Mesenchymal stem cell (in vitro differentiated cells and primary cell): ENCODE measurements at regions not wholly inside any gene's neighbourhood (a gene's known extent, or its start where the extent isn't known, plus 50 kb on each side); places are given as distances from the start of the nearest gene placed in this dataset.

Source experiments
- DNase-seq: peaks from one replicate; pipeline ENCODE4 v3.0.0-alpha.2; 2013
- H2AFZ ChIP-seq: one replicate; pipeline ENCODE4 v1.6.1; 2013; ENCODE audit warnings: low read depth, mild to moderate bottlenecking, control low read depth, inconsistent platforms, low read length, moderate library complexity
- H2AK5ac ChIP-seq: 2 replicates; pipeline ENCODE4 v1.6.1; 2013; ENCODE audit warnings: low read length, moderate library complexity, mild to moderate bottlenecking, inconsistent platforms; ENCODE audit not compliant: severe bottlenecking
- H2BK120ac ChIP-seq: one replicate; pipeline ENCODE4 v1.6.1; 2013; ENCODE audit warnings: low read depth, mild to moderate bottlenecking, inconsistent platforms, low read length, moderate library complexity
- H2BK12ac ChIP-seq, 2 experiments: one replicate each; pipeline ENCODE4 v1.6.1; 2013; ENCODE audit warnings: inconsistent platforms in 2 of 2, low read length in 2 of 2, mild to moderate bottlenecking in 2 of 2, moderate library complexity in 2 of 2, control low read depth in 1 of 2
- H2BK15ac ChIP-seq: one replicate; pipeline ENCODE4 v1.6.1; 2013; ENCODE audit warnings: mild to moderate bottlenecking, low read depth, inconsistent platforms; ENCODE audit not compliant: poor library complexity, severe bottlenecking
- H2BK5ac ChIP-seq: 2 replicates; pipeline ENCODE4 v1.6.1; 2013; ENCODE audit warnings: low read depth, mild to moderate bottlenecking, low read length, control low read depth, inconsistent platforms; ENCODE audit not compliant: poor library complexity, severe bottlenecking
- H3K14ac ChIP-seq, 2 experiments: one replicate each; pipeline ENCODE4 v1.6.1; 2013; ENCODE audit warnings: inconsistent platforms in 2 of 2, low read length in 2 of 2, control low read depth in 1 of 2, mild to moderate bottlenecking in 1 of 2, moderate library complexity in 1 of 2
- H3K18ac ChIP-seq, 2 experiments: one replicate each; pipeline ENCODE4 v1.6.1; 2013; ENCODE audit warnings: inconsistent platforms in 2 of 2, low read length in 2 of 2, control low read depth in 1 of 2, low read depth in 1 of 2, mild to moderate bottlenecking in 1 of 2
- H3K23ac ChIP-seq, 2 experiments: one replicate each; pipeline ENCODE4 v1.6.1; 2013; ENCODE audit warnings: inconsistent platforms in 2 of 2, low read length in 2 of 2, mild to moderate bottlenecking in 2 of 2, moderate library complexity in 2 of 2, control low read depth in 1 of 2
- H3K27ac ChIP-seq: 2 replicates; pipeline ENCODE4 v1.5.1; 2013; ENCODE audit warnings: mild to moderate bottlenecking, moderate library complexity, low read length, control low read depth, inconsistent platforms; ENCODE audit not compliant: poor library complexity, severe bottlenecking
- H3K27me3 ChIP-seq, 2 experiments: 2 replicates each; pipeline versions ENCODE4 v1.6.1 to v1.7.0; 2013; ENCODE audit warnings: low read length in 2 of 2, mild to moderate bottlenecking in 2 of 2, moderate library complexity in 2 of 2, control low read depth in 1 of 2, inconsistent platforms in 1 of 2; ENCODE audit not compliant: control insufficient read depth in 1 of 2, insufficient read depth in 1 of 2
- H3K36me3 ChIP-seq, 2 experiments: 2 replicates each; pipeline versions ENCODE4 v1.6.1 to v1.7.0; 2013; ENCODE audit warnings: low read length in 2 of 2, control low read depth in 1 of 2, inconsistent platforms in 1 of 2, low read depth in 1 of 2, mild to moderate bottlenecking in 1 of 2; ENCODE audit not compliant: insufficient read depth in 2 of 2, control insufficient read depth in 1 of 2
- H3K4ac ChIP-seq, 2 experiments: one replicate each; pipeline ENCODE4 v1.6.1; 2013; ENCODE audit warnings: inconsistent platforms in 2 of 2, low read length in 2 of 2, mild to moderate bottlenecking in 2 of 2, moderate library complexity in 2 of 2, control low read depth in 1 of 2, low read depth in 1 of 2
- H3K4me1 ChIP-seq: 2 replicates; pipeline ENCODE4 v1.6.1; 2013; ENCODE audit warnings: low read depth, low read length, control low read depth; ENCODE audit not compliant: control insufficient read depth, insufficient read depth
- H3K4me2 ChIP-seq: 2 replicates; pipeline ENCODE4 v1.6.1; 2013; ENCODE audit warnings: low read length, mild to moderate bottlenecking, inconsistent platforms; ENCODE audit not compliant: poor library complexity, severe bottlenecking
- H3K4me3 ChIP-seq, 2 experiments: 2 replicates each; pipeline versions ENCODE4 v1.5.1 to v1.7.0; 2013; ENCODE audit warnings: low read length in 2 of 2, mild to moderate bottlenecking in 2 of 2, control low read depth in 1 of 2, low read depth in 1 of 2; ENCODE audit not compliant: insufficient read depth in 1 of 2
- H3K79me1 ChIP-seq: replicated peaks from 2 replicates; pipeline ENCODE4 v1.6.1; 2013; ENCODE audit warnings: mild to moderate bottlenecking, control low read depth, low read length, inconsistent platforms; ENCODE audit not compliant: poor library complexity, severe bottlenecking
- H3K9ac ChIP-seq: 2 replicates; pipeline ENCODE4 v1.7.0; 2013; ENCODE audit warnings: mild to moderate bottlenecking, low read length, moderate library complexity
- H3K9me3 ChIP-seq: 2 replicates; pipeline ENCODE4 v1.7.0; 2013; ENCODE audit warnings: mild to moderate bottlenecking, low read length; ENCODE audit not compliant: control insufficient read depth
- H4K8ac ChIP-seq: one replicate; pipeline ENCODE4 v1.6.1; 2013; ENCODE audit warnings: inconsistent platforms, mild to moderate bottlenecking, low read length, moderate library complexity
- H4K91ac ChIP-seq: one replicate; pipeline ENCODE4 v1.6.1; 2013; ENCODE audit warnings: mild to moderate bottlenecking, low read length, inconsistent platforms
- WGBS: methylation state at CpG from one replicate; pipeline ENCODE4 v1.1.7; 2013; ENCODE audit warnings: mixed read lengths; 5-methylcytosine and 5-hydroxymethylcytosine counted together

DNA sequence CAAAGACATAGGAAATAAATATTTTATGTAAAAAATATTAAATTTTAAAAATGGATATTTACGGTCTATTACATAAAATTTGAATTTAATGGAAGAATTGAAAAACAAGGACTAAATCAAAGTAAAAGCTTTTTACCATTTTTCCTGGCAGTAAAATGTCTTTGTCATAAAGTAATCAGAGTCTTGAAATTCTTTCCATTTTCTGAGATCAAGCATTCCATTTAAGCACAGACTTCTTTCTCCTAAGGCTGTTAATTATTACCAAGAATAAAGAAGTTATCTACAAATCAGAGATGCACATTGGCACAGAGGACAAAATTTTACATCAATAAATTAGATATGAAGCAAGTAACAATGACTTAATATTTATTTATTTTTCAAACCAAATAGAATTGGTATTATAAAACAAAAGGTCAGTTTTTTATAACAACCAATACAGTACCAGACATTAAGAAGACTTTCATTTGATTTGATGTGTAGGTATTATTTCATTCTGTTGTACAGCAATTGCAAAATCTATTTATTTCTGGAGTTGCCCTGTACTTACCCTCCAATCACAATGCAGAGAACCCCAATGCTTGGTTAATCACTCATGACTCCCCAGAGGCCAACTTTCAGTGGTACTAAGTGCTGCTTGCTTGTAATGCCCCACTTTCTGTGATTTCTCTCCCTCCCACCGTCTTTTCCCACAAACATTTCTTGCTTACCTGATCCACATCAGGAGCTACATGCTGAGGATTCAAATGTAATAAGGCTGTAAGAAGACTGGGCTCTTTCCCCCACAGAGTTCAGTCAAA, 254.6 kb downstream of the GASK1B start:
- Histone ChIP-seq H3K9ac (no peak overlapping the region), H3K4me2 (peak overlapping the region; percentile 47), H3K18ac (no peak overlapping the region), H3K4me3 (no peak overlapping the region), H2BK120ac (no peak overlapping the region), H2BK5ac (peak overlapping the region; percentile 79), H3K4ac (no peak overlapping the region), H2AK5ac (no peak overlapping the region), H3K4me1 (peaks cover 3% of the 10 kb centered on the region), H3K27ac (peak overlapping the region; percentile 97), H3K36me3 (no peaks in the 10 kb centered on the region), H2BK12ac (no peak overlapping the region), H3K27me3 (no peaks in the 10 kb centered on the region), H2BK15ac (no peak overlapping the region), H3K79me1 (no peaks in the 10 kb centered on the region), H2AFZ (no peak overlapping the region), H4K91ac (no peak overlapping the region), H3K9me3 (no peaks in the 10 kb centered on the region), H3K23ac (no peak overlapping the region), H4K8ac (no peak overlapping the region), H3K14ac (peak overlapping the region in 1 of 2 experiments; percentile 15)
- no peak for DNase-seq
- WGBS: no CpG with 5 or more reads among the region's 2 CpGs

- H3K18ac ChIP-seq: no peak overlapping the region
- H3K36me3 ChIP-seq: no peaks in the 10 kb centered on the region
- H3K9ac ChIP-seq: no peak overlapping the region
- no peak for DNase-seq
- H3K4me2 ChIP-seq: no peak overlapping the region
- H2BK5ac ChIP-seq: no peak overlapping the region
- H3K79me1 ChIP-seq: no peaks in the 10 kb centered on the region
- no peak overlapping the region for H3K4me3 ChIP-seq
- no peak overlapping the region for H2BK12ac ChIP-seq
- H3K4me1 ChIP-seq: peaks cover 2% of the 10 kb centered on the region
- no peak overlapping the region for H3K23ac ChIP-seq
- H3K14ac ChIP-seq: no peak overlapping the region
- no peaks in the 10 kb centered on the region for H3K27me3 ChIP-seq
- 84% methylated on average over 1 of the region's 3 CpGs for WGBS
- H2AFZ ChIP-seq: no peak overlapping the region
- no peak overlapping the region for H3K27ac ChIP-seq
- no peaks in the 10 kb centered on the region for H3K9me3 ChIP-seq
- H2BK15ac ChIP-seq: no peak overlapping the region
- H3K4ac ChIP-seq: no peak overlapping the region
- H2AK5ac ChIP-seq: no peak overlapping the region
- no peak overlapping the region for H4K8ac ChIP-seq
- no peak overlapping the region for H2BK120ac ChIP-seq
- H4K91ac ChIP-seq: no peak overlapping the region
Observed at GRCh38 chr4:157912212-157912611, 260.6 kb downstream of the GASK1B start.

GRCh38 chr4:157911662-157912061, 261.2 kb downstream of the GASK1B start:
- H4K8ac ChIP-seq: no peak overlapping the region
- H3K9ac ChIP-seq: no peak overlapping the region
- no peak overlapping the region for H3K27ac ChIP-seq
- H3K23ac ChIP-seq: no peak overlapping the region
- H3K18ac ChIP-seq: no peak overlapping the region
- H3K14ac ChIP-seq: no peak overlapping the region
- no peak overlapping the region for H2BK15ac ChIP-seq
- no peak overlapping the region for H3K4me2 ChIP-seq
- H2AFZ ChIP-seq: no peak overlapping the region
- no peaks in the 10 kb centered on the region for H3K79me1 ChIP-seq
- H2AK5ac ChIP-seq: no peak overlapping the region
- DNase-seq: no peak
- no peaks in the 10 kb centered on the region for H3K9me3 ChIP-seq
- H3K4ac ChIP-seq: no peak overlapping the region
- no peaks in the 10 kb centered on the region for H3K4me1 ChIP-seq
- no peak overlapping the region for H2BK5ac ChIP-seq
- H3K4me3 ChIP-seq: no peak overlapping the region
- no peaks in the 10 kb centered on the region for H3K36me3 ChIP-seq
- H2BK120ac ChIP-seq: no peak overlapping the region
- no peak overlapping the region for H4K91ac ChIP-seq
- H2BK12ac ChIP-seq: no peak overlapping the region
- WGBS: no CpG with 5 or more reads among the region's 1 CpG
- H3K27me3 ChIP-seq: no peaks in the 10 kb centered on the region

GRCh38 chr4:157908691-157909090, 264.1 kb downstream of the GASK1B start:
- Histone ChIP-seq H3K18ac (no peak overlapping the region), H2BK15ac (no peak overlapping the region), H2BK5ac (no peak overlapping the region), H4K8ac (no peak overlapping the region), H3K4me1 (no peaks in the 10 kb centered on the region), H2BK120ac (no peak overlapping the region), H2AK5ac (no peak overlapping the region), H3K27me3 (no peaks in the 10 kb centered on the region), H3K4ac (no peak overlapping the region), H3K79me1 (no peaks in the 10 kb centered on the region), H3K14ac (no peak overlapping the region), H3K36me3 (no peaks in the 10 kb centered on the region), H3K9ac (no peak overlapping the region), H3K4me2 (no peak overlapping the region), H3K4me3 (no peak overlapping the region), H2BK12ac (no peak overlapping the region), H3K9me3 (no peaks in the 10 kb centered on the region), H3K27ac (no peak overlapping the region), H2AFZ (no peak overlapping the region), H3K23ac (no peak overlapping the region), H4K91ac (no peak overlapping the region)
- DNase-seq: no peak
- WGBS: 81% methylated on average over 2 of the region's 2 CpGs
